Upper lobe of left lung (tissue), 4 donors: ENCODE measurements at regions not wholly inside any gene's neighbourhood (a gene's known extent, or its start where the extent isn't known, plus 50 kb on each side); places are given as distances from the start of the nearest gene placed in this dataset.

Source experiments
- CTCF ChIP-seq, 6 experiments: fragments of 450-650 bp in 4 of 6; fragments of 200-600 bp in 2 of 6; sonication (generic) in 2 of 6; IDR thresholded peaks; one replicate each; pipeline ENCODE4 v1.5.1; 2016 to 2019; ENCODE audit warnings: antibody characterized with exemption in 6 of 6
- EP300 ChIP-seq, 4 donors: sonication (generic); formaldehyde crosslinking; IDR thresholded peaks; one replicate each; pipeline ENCODE4 v1.5.1; 2017; ENCODE audit warnings: antibody characterized with exemption in 4 of 4, control low read depth in 2 of 4
- POLR2A ChIP-seq, 4 donors: fragments of 450-650 bp; IDR thresholded peaks; one replicate each; pipeline ENCODE4 v1.5.1; 2016 to 2017; ENCODE audit warnings: antibody characterized with exemption in 4 of 4, mild to moderate bottlenecking in 2 of 4
- POLR2AphosphoS5 ChIP-seq, 2 donors: sonication (generic); formaldehyde crosslinking; IDR thresholded peaks; one replicate each; pipeline ENCODE4 v1.5.1; 2017; ENCODE audit warnings: antibody characterized with exemption in 2 of 2

GRCh38 chr18:28559511-28559910 is 382.6 kb upstream of the CDH2 start:
- TF ChIP-seq CTCF (IDR thresholded peaks at IDR 0.05): no peak
- TF ChIP-seq EP300 (IDR thresholded peaks at IDR 0.05): no peak
- no peak for TF ChIP-seq POLR2A (IDR thresholded peaks at IDR 0.05)
- no peak for TF ChIP-seq POLR2AphosphoS5 (IDR thresholded peaks at IDR 0.05)
